ENCODE measurements at regions not wholly inside any gene's neighbourhood (a gene's known extent, or its start where the extent isn't known, plus 50 kb on each side); places are given as distances from the start of the nearest gene placed in this dataset.
A peak's percentile ranks its signal among the peaks of the same experiment; 100 is the strongest.

DNA sequence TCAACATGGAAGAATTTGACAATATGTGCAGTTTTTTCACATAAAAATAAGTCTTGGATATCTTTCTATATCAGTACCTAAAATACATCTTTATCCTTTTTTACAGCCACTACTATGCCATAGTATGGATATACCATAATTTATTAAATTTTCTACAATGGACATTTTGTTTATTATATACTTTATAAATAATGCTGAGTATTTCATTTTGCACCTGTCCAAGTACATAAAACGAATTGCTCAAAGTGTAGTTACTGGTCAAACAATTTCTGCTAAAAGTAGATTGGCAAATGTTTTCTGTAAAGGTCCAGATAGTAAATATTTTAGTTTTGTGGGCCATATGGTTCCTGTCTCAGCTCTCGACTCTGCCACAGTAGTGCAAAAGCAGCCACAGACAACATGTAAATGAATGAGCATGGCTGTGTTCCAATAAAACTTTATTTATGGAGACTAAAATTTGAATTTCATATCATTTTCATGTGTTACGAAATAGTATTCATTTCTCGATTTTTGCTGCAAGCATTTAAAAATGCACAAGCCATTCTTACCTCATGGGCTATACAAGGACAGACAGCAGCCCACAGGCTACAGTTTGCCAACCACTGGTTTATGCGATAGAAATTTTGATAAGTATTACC is 96.9 kb upstream of the STEAP1B start:
- Mint-ChIP-seq H3K27me3 (no peaks in the 10 kb centered on the region), H3K4me3 (no peak overlapping the region), H3K27ac (no peak overlapping the region), H3K4me1 (no peaks in the 10 kb centered on the region), H3K9me3 (no peaks in the 10 kb centered on the region), H3K36me3 (peaks cover 23% of the 10 kb centered on the region)
- ATAC-seq = no peak

DNA sequence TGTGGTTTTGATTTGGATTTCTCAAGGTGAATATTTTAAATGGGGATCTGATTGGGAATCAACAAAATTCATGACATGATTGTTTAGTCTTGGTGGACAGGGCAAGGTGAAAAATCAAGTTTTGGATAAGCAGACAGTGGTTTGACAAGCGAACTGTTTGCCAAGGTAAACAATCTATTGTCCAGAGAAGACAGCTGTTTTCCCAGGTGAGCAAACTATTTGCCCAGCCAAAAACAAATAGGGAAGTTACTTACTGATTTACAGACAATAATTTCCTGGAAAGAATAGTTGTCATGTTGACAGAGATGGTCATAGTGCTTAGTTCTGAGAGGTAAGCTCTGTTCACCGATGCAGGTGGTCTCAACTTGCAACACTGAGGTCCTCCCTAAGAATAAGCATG is 94.0 kb upstream of the STEAP1B start:
- H3K27ac Mint-ChIP-seq = no peak overlapping the region
- H3K4me3 Mint-ChIP-seq = no peak overlapping the region
- H3K4me1 Mint-ChIP-seq = no peaks in the 10 kb centered on the region
- ATAC-seq = no peak
- H3K36me3 Mint-ChIP-seq = peaks cover 23% of the 10 kb centered on the region
- no peaks in the 10 kb centered on the region for H3K27me3 Mint-ChIP-seq
- H3K9me3 Mint-ChIP-seq = no peaks in the 10 kb centered on the region

DNA sequence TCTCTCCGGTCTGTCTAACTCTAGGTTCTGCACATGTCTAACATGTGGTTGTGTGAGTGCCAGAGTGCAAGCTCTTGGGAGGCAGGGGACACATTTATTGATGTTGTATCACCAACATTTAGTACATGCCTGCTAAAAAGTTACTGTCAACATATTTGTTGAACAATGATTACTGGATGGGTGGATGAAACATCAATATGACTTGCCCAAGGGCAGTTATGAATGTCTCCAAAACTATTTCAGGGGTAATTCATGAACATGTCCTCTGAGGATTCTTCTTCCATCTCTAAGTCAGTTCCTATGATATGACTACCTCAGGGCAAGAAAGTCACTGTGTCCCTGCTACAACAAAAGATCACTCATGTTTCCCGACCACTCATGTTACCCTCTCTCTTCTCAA is 91.3 kb upstream of the STEAP1B start:
- Mint-ChIP-seq H3K4me3 (no peak overlapping the region), H3K9me3 (no peaks in the 10 kb centered on the region), H3K36me3 (peaks cover 23% of the 10 kb centered on the region), H3K27ac (no peak overlapping the region), H3K27me3 (no peaks in the 10 kb centered on the region), H3K4me1 (peaks cover 22% of the 10 kb centered on the region)
- no peak for ATAC-seq

DNA sequence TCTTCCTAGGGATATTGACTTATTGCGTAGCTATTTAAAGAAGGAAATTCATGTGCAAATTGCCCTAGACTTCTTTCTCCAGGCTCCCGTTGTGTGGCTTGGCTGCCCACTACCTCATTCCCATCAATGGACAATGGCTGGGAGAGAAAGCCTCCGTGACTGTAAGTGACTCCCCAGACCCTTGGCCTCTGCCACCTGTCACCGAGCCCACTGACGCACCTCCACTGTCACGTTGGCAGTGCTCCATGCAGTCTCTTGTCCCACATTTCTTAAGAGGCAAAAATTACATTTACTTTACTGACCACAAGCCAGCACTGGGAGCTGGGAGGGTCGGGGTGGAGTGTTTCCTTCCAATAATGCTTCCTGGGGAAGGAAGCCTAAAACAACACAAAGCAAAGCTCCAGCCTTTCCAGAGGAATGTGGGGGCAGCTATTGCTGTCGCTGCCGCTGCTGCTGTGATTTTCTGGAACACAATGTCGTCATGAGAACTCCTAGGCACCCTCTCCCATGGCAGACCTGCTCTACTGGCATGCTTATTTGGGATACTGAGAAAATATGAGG is 89.7 kb upstream of the STEAP1B start:
- Mint-ChIP-seq H3K4me3 (no peak overlapping the region), H3K4me1 (peaks cover 28% of the 10 kb centered on the region), H3K36me3 (peaks cover 11% of the 10 kb centered on the region), H3K9me3 (no peaks in the 10 kb centered on the region), H3K27ac (no peak overlapping the region), H3K27me3 (no peaks in the 10 kb centered on the region)
- no peak for ATAC-seq

DNA sequence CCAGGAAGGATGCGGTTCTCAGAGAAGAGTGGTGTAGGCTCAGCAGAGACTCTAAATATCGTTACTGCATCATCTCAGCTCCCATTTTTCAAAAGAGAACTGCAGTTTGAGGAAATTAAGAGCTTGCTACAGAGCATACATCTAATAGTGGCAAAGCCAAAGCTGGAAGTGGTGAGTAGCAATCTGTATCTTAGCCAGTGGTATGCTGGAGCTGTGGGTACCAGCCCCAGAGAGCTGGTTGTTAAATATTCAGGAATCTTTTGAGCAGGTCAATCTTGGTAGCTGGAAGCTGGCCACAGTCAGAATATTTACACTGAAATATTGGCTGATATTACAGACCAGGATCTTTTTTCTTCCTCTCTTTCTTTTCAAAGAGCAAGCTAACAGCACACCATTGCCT is 88.4 kb upstream of the STEAP1B start:
- Mint-ChIP-seq H3K9me3 (no peaks in the 10 kb centered on the region), H3K4me1 (peaks cover 39% of the 10 kb centered on the region), H3K27me3 (no peaks in the 10 kb centered on the region), H3K4me3 (no peak overlapping the region), H3K27ac (no peak overlapping the region), H3K36me3 (peaks cover 7% of the 10 kb centered on the region)
- no peak for ATAC-seq

DNA sequence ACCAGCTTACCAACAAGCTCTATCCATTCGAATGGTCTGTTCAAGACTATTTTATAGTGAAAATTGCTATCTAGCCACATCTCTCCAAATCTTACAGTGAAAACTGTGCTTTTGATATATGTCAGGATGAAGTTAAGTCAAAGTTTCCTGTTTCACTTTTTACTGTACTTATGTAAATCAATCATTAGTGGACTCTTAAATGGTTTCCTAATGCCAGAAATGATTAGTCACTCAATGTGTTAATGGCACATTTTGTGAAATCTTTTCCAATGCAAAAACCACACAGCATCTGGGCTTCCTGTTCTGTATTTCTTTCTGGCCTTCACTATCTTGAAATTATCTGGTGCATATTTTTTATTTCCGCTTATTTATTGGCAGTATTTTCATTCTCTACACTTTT is 87.3 kb upstream of the STEAP1B start:
- Mint-ChIP-seq H3K4me3 (peak overlapping the region; percentile 60), H3K27me3 (no peaks in the 10 kb centered on the region), H3K9me3 (no peaks in the 10 kb centered on the region), H3K27ac (peak overlapping the region; percentile 82), H3K4me1 (peaks cover 40% of the 10 kb centered on the region), H3K36me3 (peaks cover 2% of the 10 kb centered on the region)
- ATAC-seq = peak; percentile 58

DNA sequence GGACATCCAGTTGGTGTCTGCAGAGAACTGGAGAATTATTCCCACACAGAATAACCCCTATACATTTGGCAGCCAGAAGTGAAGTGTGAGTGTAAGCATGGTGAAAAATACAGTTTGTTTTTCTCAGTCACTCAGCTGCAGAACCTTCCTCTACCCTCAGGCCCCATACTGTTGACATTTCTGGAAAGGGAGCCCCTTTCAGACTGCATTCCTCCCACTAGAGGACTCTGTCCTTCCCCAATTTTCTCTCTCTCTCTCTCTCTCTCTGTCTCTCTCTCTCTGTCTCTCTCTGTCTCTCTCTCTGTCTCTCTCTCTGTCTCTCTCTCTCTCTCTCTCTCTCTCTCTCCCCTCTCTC is 86.8 kb upstream of the STEAP1B start:
- Mint-ChIP-seq H3K27me3 (no peaks in the 10 kb centered on the region), H3K36me3 (no peaks in the 10 kb centered on the region), H3K4me3 (no peak overlapping the region), H3K9me3 (no peaks in the 10 kb centered on the region), H3K27ac (peak overlapping the region; percentile 82), H3K4me1 (peaks cover 40% of the 10 kb centered on the region)
- ATAC-seq = no peak

DNA sequence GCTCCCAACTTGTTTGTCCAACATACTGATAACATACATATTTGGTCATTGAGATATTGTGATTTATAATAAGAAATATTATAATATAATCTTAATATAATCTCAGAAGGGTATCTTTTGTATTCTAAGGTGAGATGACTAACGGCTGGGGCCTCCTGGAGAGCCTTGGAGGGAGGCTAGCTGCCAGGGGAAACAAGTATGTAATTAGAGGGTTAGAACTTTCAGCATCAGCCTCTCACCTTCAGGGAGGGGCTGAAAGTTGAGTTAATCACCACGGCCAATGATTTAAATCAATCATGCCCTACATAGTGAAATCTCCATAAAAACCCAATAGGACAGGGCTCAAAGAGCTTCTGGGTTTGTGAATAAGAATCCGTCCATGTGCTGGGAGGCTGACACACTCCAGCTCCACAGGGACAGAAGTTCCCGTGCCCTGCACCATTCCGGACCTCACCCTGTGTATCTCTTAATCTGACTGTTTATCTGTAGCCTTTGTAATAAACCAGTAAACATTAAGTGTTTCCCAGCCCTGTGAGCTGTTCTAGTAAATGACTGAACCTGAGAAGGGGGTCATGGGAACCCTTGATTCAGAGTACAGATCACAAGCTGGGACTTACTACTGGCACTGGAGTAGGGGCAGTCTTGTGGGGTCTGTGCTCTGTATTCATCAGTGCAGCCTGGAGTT is 86.3 kb upstream of the STEAP1B start:
- Mint-ChIP-seq H3K36me3 (no peaks in the 10 kb centered on the region), H3K4me1 (peaks cover 40% of the 10 kb centered on the region), H3K9me3 (no peaks in the 10 kb centered on the region), H3K27ac (peak overlapping the region; percentile 82), H3K27me3 (no peaks in the 10 kb centered on the region), H3K4me3 (no peak overlapping the region)
- ATAC-seq = no peak

DNA sequence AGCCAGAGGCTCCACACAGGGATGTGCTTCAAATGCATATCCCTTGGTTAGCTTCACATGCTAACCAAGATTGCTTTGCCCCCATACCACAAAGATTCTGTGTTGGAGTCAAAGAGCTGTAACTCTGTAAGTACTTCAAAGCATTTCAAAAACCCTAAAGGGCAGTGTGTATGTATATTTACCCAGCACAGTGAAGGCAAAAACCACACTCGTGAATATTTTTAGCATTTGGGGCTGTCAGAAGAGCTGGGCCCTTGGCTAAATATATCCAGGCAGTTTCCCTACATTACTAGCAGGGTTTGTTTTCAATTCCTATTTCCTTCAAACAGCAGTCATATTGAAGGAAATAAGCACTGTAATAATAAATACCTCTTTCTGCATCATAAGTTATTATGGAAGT is 84.2 kb upstream of the STEAP1B start:
- peak; percentile 84 for ATAC-seq
- no peaks in the 10 kb centered on the region for H3K27me3 Mint-ChIP-seq
- peaks cover 2% of the 10 kb centered on the region for H3K9me3 Mint-ChIP-seq
- H3K36me3 Mint-ChIP-seq = peaks cover 6% of the 10 kb centered on the region
- no peak overlapping the region for H3K27ac Mint-ChIP-seq
- H3K4me1 Mint-ChIP-seq = peaks cover 46% of the 10 kb centered on the region
- no peak overlapping the region for H3K4me3 Mint-ChIP-seq

DNA sequence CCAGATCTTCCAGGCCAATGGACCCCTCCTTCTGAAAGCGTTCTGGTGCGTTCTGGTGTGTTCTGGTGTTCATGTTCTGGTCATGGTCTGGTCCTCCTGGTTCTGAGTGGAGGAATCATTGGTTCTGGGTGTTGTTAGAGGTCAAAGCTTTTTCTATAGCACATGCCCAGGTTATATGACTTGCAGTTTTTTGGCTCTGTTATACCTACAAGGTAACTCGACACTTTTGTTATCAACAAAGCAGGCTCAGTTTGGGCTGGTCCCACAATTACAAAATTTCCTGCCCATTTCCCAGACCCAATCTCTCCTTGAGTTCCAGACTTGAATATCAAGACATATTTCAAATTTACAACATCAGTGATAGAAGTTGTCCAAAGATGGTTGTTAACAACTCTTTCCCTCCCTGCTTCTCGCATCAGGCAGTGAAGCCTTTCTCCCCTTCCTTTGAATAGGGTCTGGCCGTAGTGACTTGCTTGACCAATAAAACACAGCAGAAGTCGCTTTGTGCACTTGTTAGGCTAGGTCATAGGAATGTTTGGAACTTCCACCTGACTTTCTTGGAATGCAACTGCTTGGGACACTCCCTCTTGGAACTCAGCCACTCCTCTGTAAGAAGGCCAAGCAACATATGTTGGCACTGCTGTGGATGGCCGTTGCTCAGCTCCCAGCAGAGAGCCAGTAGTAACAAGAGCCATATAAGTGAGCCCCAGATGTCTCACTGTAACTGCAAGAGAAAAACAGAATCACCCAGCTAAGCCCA is 83.1 kb upstream of the STEAP1B start:
- Mint-ChIP-seq H3K27ac (no peak overlapping the region), H3K4me3 (no peak overlapping the region), H3K9me3 (peaks cover 2% of the 10 kb centered on the region)

DNA sequence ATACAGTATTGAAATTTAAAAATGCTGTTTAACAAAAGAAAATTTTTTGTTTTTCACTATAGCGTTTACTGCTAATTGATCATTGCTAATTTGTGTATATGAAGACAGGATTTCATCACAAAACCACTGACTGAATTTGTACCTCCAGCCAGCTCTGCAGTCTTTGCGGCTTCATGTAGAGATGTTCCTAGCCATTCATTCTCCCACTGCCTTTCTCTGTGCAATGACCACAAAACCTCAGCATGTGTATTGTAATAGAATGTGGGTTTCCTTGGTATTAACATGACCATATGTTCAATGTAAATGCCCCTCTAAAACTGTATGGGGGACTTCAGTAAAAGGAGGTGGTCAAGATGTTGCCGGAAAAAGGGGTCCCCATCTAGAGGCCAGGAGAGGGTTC is 81.1 kb upstream of the STEAP1B start:
- H3K27me3 Mint-ChIP-seq = no peaks in the 10 kb centered on the region
- H3K36me3 Mint-ChIP-seq = peaks cover 6% of the 10 kb centered on the region
- ATAC-seq = no peak
- H3K27ac Mint-ChIP-seq = no peak overlapping the region
- H3K9me3 Mint-ChIP-seq = peaks cover 2% of the 10 kb centered on the region
- H3K4me3 Mint-ChIP-seq = no peak overlapping the region
- H3K4me1 Mint-ChIP-seq = peaks cover 40% of the 10 kb centered on the region

More for the DNA sequence above, 83.1 kb upstream of the STEAP1B start:
- Mint-ChIP-seq H3K27me3 (no peaks in the 10 kb centered on the region), H3K36me3 (peaks cover 6% of the 10 kb centered on the region), H3K4me1 (peaks cover 51% of the 10 kb centered on the region)
- ATAC-seq = no peak

DNA sequence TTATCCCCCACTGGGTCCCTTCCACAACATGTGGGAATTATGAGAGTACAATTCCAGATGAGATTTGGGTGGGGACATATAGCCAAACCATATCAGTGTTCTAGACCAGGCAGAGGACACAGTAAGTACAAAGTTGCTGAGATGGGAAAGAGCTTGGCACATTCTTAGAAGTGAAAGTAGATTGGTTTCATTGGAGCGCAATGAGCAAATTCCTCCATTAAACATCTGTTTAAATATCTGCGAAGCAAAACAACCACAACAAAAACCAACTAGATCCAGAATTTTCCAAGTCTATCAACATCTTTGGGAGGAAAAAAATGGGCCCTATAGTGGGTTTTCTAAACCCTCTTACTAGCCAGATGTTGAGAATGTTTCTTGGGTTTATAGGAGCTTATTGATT is 80.0 kb upstream of the STEAP1B start:
- H3K4me1 Mint-ChIP-seq = peaks cover 36% of the 10 kb centered on the region
- H3K36me3 Mint-ChIP-seq = peaks cover 6% of the 10 kb centered on the region
- H3K4me3 Mint-ChIP-seq = no peak overlapping the region
- H3K27ac Mint-ChIP-seq = no peak overlapping the region
- no peak for ATAC-seq
- H3K9me3 Mint-ChIP-seq = peaks cover 2% of the 10 kb centered on the region
- no peaks in the 10 kb centered on the region for H3K27me3 Mint-ChIP-seq

DNA sequence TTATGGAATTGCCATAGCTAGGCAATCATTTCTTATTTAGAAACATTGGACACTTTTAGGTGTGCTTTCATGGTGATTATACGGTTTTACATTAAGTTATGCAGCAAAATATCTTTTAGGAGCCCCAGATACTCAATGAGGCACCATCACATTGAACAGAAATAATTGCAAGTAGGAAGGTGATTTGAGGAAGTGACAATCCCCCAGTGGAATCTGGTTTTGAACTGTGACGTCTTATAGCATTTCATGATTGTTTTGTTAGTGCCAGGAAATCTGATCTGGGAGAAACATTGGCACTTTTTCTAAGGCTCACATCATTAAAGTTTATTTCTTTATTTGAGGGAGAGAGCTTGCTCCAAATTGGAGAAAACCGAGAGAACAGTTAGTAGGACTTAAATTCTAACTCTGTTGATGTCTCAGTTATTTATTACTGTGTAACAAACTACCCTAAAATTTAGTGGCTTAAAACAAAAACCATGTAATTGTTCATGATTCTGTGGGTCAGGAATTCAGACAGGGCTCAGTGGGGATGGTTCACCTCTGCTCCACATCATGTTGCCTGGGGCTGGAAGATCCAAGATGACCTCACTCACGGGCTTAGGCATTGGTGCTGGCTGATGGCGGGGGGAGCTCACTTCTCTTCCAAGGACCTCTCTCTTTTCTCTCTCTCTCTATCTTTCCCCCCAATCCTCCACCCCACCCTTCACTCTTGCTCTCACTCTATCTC is 78.2 kb upstream of the STEAP1B start:
- ATAC-seq = peak; percentile 50
- H3K4me3 Mint-ChIP-seq = no peak overlapping the region
- peaks cover 21% of the 10 kb centered on the region for H3K4me1 Mint-ChIP-seq
- H3K9me3 Mint-ChIP-seq = peaks cover 2% of the 10 kb centered on the region
- peak overlapping the region; percentile 48 for H3K27ac Mint-ChIP-seq
- peaks cover 6% of the 10 kb centered on the region for H3K36me3 Mint-ChIP-seq
- no peaks in the 10 kb centered on the region for H3K27me3 Mint-ChIP-seq

DNA sequence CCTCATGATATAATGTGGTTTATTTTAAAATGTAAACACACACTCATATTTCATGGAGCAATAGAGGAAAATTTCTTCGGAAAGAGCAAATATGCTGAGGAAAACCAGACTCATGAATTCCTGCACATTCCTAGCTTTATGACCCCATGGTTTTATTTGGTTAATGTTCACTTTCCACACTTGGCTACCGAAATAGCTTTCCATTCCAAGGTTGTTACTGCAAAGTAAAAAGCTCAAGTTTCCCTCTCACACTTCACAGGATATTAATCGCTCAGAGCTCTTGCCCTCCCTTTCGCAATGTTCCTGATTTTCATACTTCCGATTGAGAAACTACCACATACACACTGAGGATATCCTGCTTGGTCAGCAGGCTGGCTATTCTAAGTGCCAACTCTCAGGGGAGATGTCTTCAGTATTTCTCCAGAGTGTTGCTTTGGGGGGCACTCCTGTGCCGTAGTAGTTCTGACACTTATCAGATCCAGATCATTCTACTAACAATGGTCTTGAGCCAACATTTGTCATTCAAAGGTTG is 77.5 kb upstream of the STEAP1B start:
- H3K9me3 Mint-ChIP-seq = peaks cover 2% of the 10 kb centered on the region
- H3K4me1 Mint-ChIP-seq = peaks cover 21% of the 10 kb centered on the region
- peak overlapping the region; percentile 48 for H3K27ac Mint-ChIP-seq
- H3K27me3 Mint-ChIP-seq = no peaks in the 10 kb centered on the region
- no peak for ATAC-seq
- H3K36me3 Mint-ChIP-seq = peaks cover 6% of the 10 kb centered on the region
- no peak overlapping the region for H3K4me3 Mint-ChIP-seq
